ENCODE measurements at regions not wholly inside any gene's neighbourhood (a gene's known extent, or its start where the extent isn't known, plus 50 kb on each side); places are given as distances from the start of the nearest gene placed in this dataset.

DNA sequence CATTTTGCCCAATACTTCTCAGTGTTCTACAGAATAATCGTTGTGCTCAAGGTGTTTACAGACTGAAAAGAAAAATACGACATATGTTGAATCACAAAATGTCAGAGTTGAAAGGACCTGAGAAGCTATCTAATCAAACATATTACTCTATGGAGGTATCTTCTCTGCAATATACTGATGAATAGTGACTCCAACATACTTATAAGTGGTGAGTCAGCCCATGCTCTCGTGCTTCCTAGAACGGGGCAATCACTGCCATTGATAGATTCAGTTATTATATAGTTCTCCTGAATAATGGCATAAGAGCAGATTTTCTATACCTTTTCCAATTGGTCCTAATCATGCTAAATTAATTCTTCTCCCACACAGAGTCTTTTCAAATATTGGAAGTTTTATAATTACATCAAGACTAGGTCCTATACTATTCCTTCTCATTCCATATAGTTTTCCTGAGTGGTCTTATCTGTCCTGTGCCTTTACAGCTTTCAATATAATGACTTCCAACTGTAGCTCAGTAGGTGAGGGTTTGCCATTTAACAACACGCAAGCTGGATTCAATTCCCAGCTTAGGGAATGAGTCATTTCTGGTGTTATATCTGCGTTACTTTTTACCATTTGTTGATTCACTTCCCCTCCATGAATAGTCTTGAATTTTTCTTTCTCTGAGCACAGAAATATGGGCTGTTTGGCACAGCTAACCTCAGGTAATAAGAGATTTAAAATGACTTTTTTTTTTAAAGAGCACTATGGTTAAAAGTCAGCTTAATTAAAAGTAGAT is 81.1 kb downstream of the PLK2 start:
- no peak overlapping the region for H3K4me2 ChIP-seq (ENCODE audit: insufficient read depth in 1 of 2, low read depth in 2 of 2, low read length in 2 of 2)
- WGBS, 2 experiments (ENCODE audit: extremely low coverage in 1 of 2, insufficient coverage in 1 of 2, insufficient read length in 1 of 2, insufficient replicate concordance in 2 of 2, low coverage in 1 of 2, low lambda C conversion rate in 2 of 2, missing lambda C conversion rate in 1 of 2), result 89% methylated on average over 6 of the region's 6 CpGs; no CpG with 5 or more reads in 1 of the 2 experiments
- no peak overlapping the region for H3K23ac ChIP-seq (ENCODE audit: insufficient read length)
- no peak overlapping the region for H2BK12ac ChIP-seq (ENCODE audit: low read depth, low read length)
- DNase-seq (ENCODE audit: low read depth in 1 of 2, low spot score in 2 of 2), result no peak
- H3K23me2 ChIP-seq (ENCODE audit: low read depth, low read length), result no peaks in the 10 kb centered on the region
- peaks cover 0 to 1% (median 0%) of the 10 kb centered on the region in 4 experiments; a peak in 1 of 7 replicates for H3K27me3 ChIP-seq (replicated peaks in 1 of 4; ENCODE audit: control insufficient read depth in 3 of 4, extremely low read depth in 1 of 4, insufficient read depth in 3 of 4, low read length in 3 of 4)
- no peak for FAIRE-seq
- CTCF ChIA-PET (ENCODE audit: partially characterized antibody), result interaction anchor here (0.6 to 1.1 kb wide), 2 partner anchors 11 to 119 kb away, joined by 3 read pairs; no protein-coding TSS in a partner anchor
- H3K4me3 ChIP-seq (ENCODE audit: extremely low read depth in 1 of 4, insufficient read depth in 2 of 4, low read depth in 3 of 4, low read length in 4 of 4), result no peak overlapping the region
- no peak overlapping the region for H4K8ac ChIP-seq (ENCODE audit: extremely low read depth, insufficient read depth, low read length)
- no peak overlapping the region for H2BK120ac ChIP-seq (replicated peaks; ENCODE audit: low read depth, low read length)
- H3K79me2 ChIP-seq (ENCODE audit: control insufficient read depth in 1 of 2, insufficient read depth in 2 of 2, low read length in 2 of 2), result no peaks in the 10 kb centered on the region
- no peak overlapping the region for H3K18ac ChIP-seq (ENCODE audit: extremely low read depth, low read length)
- H2AK5ac ChIP-seq (ENCODE audit: low read depth, low read length), result no peak overlapping the region
- H2BK20ac ChIP-seq (ENCODE audit: low read length), result no peak overlapping the region
- peaks cover 32 to 34% of the 10 kb centered on the region in 2 experiments for H3K9me3 ChIP-seq (ENCODE audit: insufficient read depth in 2 of 2, low read depth in 1 of 2, low read length in 1 of 2)
- no peak overlapping the region for H3K9ac ChIP-seq (replicated peaks in 1 of 4; ENCODE audit: extremely low read depth in 1 of 4, low read depth in 3 of 4, low read length in 3 of 4)
- no peaks in the 10 kb centered on the region for H4K20me1 ChIP-seq (replicated peaks in 1 of 2; ENCODE audit: control insufficient read depth in 1 of 2, insufficient read depth in 2 of 2, low read length in 2 of 2)
- H3K56ac ChIP-seq (replicated peaks; ENCODE audit: insufficient read length, low read depth, low read length), result no peak overlapping the region
- no peak overlapping the region for H3K4ac ChIP-seq (replicated peaks; ENCODE audit: insufficient read length, low read depth, low read length)
- no peak overlapping the region for H2BK5ac ChIP-seq (ENCODE audit: low read depth, low read length)
- no peaks in the 10 kb centered on the region for H3K36me3 ChIP-seq (ENCODE audit: control insufficient read depth in 2 of 4, insufficient read depth in 4 of 4, low read length in 3 of 4)
- H3K27ac ChIP-seq (ENCODE audit: low read depth, low read length), result no peak overlapping the region
- POLR2A ChIA-PET (ENCODE audit: partially characterized antibody), result no interaction called here
- no peaks in the 10 kb centered on the region for H3K4me1 ChIP-seq (replicated peaks in 1 of 4; ENCODE audit: control insufficient read depth in 3 of 4, insufficient read depth in 4 of 4, low read length in 3 of 4)
- no peaks in the 10 kb centered on the region for H3K79me1 ChIP-seq (ENCODE audit: low read depth, low read length)
- H2AFZ ChIP-seq (ENCODE audit: low read length), result no peak overlapping the region
- no peak overlapping the region for H2BK15ac ChIP-seq (ENCODE audit: low read length)
- H4K5ac ChIP-seq (ENCODE audit: insufficient read length, low read depth, low read length), result no peak overlapping the region
- no peak overlapping the region for H4K91ac ChIP-seq (replicated peaks; ENCODE audit: insufficient read length, low read length)
- H3K14ac ChIP-seq (ENCODE audit: insufficient read length), result no peak overlapping the region
- TF ChIP-seq SP4 (IDR thresholded peaks at IDR 0.05; ENCODE audit: low read length) (no peak), CHD2 (IDR thresholded peaks at IDR 0.05; ENCODE audit: low read length) (no peak), CEBPB (IDR thresholded peaks at IDR 0.05; ENCODE audit: low read depth, low read length) (no peak), TBP (IDR thresholded peaks at IDR 0.05; ENCODE audit: low read depth, low read length) (no peak), POLR2AphosphoS5 (IDR thresholded peaks at IDR 0.05; ENCODE audit: low read depth, low read length) (no peak), ATF3 (IDR thresholded peaks at IDR 0.05; ENCODE audit: insufficient read depth, low read depth, low read length) (no peak), CBX5 (IDR thresholded peaks at IDR 0.05; ENCODE audit: low read depth, low read length) (no peak)

Measured in H1 (cell line).